Brain microvascular endothelial cell (primary cell): ENCODE measurements at regions not wholly inside any gene's neighbourhood (a gene's known extent, or its start where the extent isn't known, plus 50 kb on each side); places are given as distances from the start of the nearest gene placed in this dataset.
"Not testable (repeated sequence)": the region's sequence is repeated elsewhere in the genome, so short reads cannot be mapped to it uniquely, and the experiment has no call there.

Experiments
- DNase-seq: peaks from one replicate; pipeline ENCODE4 v3.0.0-alpha.2; 2020
- H3K27ac ChIP-seq: fragments of 250-450 bp; sonication (Bioruptor Pico); 2 replicates; pipeline ENCODE4 v1.5.1; 2020; ENCODE audit warnings: mild to moderate bottlenecking, moderate library complexity
- H3K27me3 ChIP-seq: fragments of 250-450 bp; sonication (Bioruptor Pico); replicated peaks from 2 replicates; pipeline ENCODE4 v1.5.1; 2020; ENCODE audit warnings: mild to moderate bottlenecking
- H3K36me3 ChIP-seq: fragments of 250-450 bp; sonication (Bioruptor Pico); replicated peaks from 2 replicates; pipeline ENCODE4 v1.5.1; 2020; ENCODE audit warnings: mild to moderate bottlenecking
- H3K4me3 ChIP-seq: 2 replicates; pipeline ENCODE4 v1.5.1; 2011; ENCODE audit warnings: low read depth, mild to moderate bottlenecking, control low read depth, low read length, moderate library complexity
- in situ Hi-C: cut with HindIII; loops from 2 replicates; pipeline ENCODE4 v1.10.0; 2017; ENCODE audit warnings: low sequenced_read_pairs, low pct_ligation_motif_present
- TF ChIP-seq, protein P1 (sequence below): IDR thresholded peaks from 2 replicates; pipeline ENCODE4 v1.5.1; 2011; ENCODE audit warnings: low read depth, mild to moderate bottlenecking, moderate library complexity, low read length, control low read depth, inconsistent platforms; ENCODE audit errors: missing control alignments

DNA sequence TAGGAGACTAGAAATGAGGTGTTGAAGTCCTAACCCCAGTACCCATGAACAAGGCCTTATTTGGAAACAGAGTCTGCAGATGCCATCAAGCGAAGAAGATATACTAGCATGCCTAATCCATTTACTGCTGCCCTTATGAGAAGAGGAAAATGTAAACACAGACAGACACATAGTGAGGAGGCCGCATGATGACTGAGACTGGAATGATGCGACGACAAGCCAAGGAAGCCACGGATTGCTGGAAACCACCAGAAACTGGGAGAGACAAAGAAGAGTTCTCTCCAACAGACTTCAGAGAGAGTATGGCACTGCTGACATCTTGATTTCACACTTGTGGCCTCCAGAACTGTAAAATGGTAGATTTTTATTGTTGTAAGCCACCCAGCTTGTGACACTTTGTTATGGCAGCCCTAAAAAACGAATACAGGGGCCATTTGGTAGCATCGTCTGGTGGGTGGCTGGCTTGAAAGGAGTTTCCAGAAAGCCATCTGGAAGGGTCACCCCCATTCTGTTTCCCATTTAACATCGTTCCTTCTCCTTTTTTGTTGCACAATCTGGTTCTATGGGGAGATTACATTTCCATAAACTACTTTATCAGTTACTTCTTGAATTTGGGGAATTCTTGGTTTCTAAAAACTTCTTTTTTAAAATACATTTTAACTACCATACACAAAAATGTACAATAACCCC is 193.1 kb downstream of the HSD17B3 start:
- Histone ChIP-seq H3K4me3 (no peak overlapping the region), H3K36me3 (no peaks in the 10 kb centered on the region), H3K27ac (no peak overlapping the region), H3K27me3 (no peaks in the 10 kb centered on the region)
- TF ChIP-seq, protein P1, sequence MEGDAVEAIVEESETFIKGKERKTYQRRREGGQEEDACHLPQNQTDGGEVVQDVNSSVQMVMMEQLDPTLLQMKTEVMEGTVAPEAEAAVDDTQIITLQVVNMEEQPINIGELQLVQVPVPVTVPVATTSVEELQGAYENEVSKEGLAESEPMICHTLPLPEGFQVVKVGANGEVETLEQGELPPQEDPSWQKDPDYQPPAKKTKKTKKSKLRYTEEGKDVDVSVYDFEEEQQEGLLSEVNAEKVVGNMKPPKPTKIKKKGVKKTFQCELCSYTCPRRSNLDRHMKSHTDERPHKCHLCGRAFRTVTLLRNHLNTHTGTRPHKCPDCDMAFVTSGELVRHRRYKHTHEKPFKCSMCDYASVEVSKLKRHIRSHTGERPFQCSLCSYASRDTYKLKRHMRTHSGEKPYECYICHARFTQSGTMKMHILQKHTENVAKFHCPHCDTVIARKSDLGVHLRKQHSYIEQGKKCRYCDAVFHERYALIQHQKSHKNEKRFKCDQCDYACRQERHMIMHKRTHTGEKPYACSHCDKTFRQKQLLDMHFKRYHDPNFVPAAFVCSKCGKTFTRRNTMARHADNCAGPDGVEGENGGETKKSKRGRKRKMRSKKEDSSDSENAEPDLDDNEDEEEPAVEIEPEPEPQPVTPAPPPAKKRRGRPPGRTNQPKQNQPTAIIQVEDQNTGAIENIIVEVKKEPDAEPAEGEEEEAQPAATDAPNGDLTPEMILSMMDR = no peak
- in situ Hi-C loops = no loop called here
- no peak for DNase-seq

GRCh38 chr9:96107436-96107835 is 194.5 kb downstream of the HSD17B3 start:
- in situ Hi-C loops = no loop called here
- H3K36me3 ChIP-seq = no peaks in the 10 kb centered on the region
- TF ChIP-seq, protein P1 = no peak
- H3K27ac ChIP-seq = no peak overlapping the region
- DNase-seq = no peak
- H3K4me3 ChIP-seq = no peak overlapping the region
- no peaks in the 10 kb centered on the region for H3K27me3 ChIP-seq

GRCh38 chr9:96100385-96101300 is 201.3 kb downstream of the HSD17B3 start:
- in situ Hi-C loops = no loop called here

GRCh38 chr9:96090630-96091029 is 211.3 kb downstream of the HSD17B3 start:
- H3K36me3 ChIP-seq, H3K27me3 ChIP-seq, in situ Hi-C loops, DNase-seq, H3K27ac ChIP-seq, H3K4me3 ChIP-seq: not testable (repeated sequence)

More at GRCh38 chr9:96100385-96101300, 201.3 kb downstream of the HSD17B3 start:
- TF ChIP-seq, protein P1 = no peak
- Histone ChIP-seq H3K27me3 (no peaks in the 10 kb centered on the region), H3K27ac (no peak overlapping the region), H3K36me3 (no peaks in the 10 kb centered on the region), H3K4me3 (no peak overlapping the region)
- DNase-seq = no peak

DNA sequence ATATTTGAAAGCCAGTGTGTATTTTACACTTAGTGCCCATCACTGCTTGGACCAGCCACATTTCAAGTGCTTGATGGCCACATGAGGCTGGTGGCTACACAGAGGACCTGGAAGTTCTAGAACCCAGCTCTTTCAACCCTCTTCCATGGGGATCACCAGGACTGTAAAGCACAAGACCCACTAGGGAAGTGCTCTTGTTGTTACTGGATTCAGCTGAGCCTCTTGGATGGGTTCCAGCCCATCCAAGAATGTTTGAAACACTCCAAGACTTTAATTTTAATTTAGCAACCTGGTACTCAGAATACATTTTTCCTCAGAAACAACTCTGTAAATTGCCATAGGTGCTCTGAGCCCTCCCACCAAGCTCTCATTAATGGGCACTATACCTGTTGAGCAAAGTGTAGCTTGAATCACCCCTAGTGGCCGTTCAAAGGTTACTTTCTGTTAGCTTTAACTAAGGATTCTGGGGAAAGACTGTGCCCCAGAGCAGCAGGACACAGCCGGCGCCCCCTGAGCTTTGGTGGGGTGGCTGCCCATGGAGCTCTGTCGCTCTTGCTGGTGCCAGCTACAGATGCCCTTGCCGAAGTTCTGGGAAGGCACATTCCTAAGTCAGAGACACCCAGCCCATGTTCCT is 212.4 kb downstream of the HSD17B3 start:
- DNase-seq = no peak
- TF ChIP-seq, protein P1 = no peak
- no peaks in the 10 kb centered on the region for H3K36me3 ChIP-seq
- H3K4me3 ChIP-seq = no peak overlapping the region
- in situ Hi-C loops = no loop called here
- no peak overlapping the region for H3K27ac ChIP-seq
- H3K27me3 ChIP-seq = no peaks in the 10 kb centered on the region

DNA sequence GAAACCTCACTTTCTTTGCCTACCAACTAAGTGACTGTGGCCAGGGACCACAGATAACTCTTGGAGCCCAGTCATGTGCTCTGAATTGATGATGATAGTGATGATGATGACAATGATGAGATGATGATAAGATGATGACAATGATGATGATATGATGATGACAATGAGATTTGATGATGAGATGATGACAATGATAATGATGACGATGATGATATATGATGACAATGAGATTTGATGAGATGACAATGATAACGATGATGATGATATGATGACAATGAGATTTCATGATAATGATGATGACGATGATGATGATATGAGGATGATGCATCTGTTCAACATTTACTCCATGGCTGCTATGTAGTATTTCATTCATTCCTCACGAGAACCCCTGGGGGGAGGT is 213.0 kb downstream of the ERCC6L2 start:
- DNase-seq = no peak
- TF ChIP-seq, protein P1 = no peak
- in situ Hi-C loops = no loop called here
- H3K27ac ChIP-seq = no peak overlapping the region
- H3K4me3 ChIP-seq = no peak overlapping the region
- no peaks in the 10 kb centered on the region for H3K27me3 ChIP-seq
- no peaks in the 10 kb centered on the region for H3K36me3 ChIP-seq
